Choroid plexus epithelial cell (primary cell): ENCODE measurements at regions not wholly inside any gene's neighbourhood (a gene's known extent, or its start where the extent isn't known, plus 50 kb on each side); places are given as distances from the start of the nearest gene placed in this dataset.
"Not testable (repeated sequence)": the region's sequence is repeated elsewhere in the genome, so short reads cannot be mapped to it uniquely, and the experiment has no call there.

Source experiments
- DNase-seq: peaks from one replicate; pipeline ENCODE4 v3.0.0-alpha.2; 2010; ENCODE audit warnings: low read depth
- H3K4me3 ChIP-seq: 2 replicates; pipeline ENCODE4 v1.5.1; 2011; ENCODE audit warnings: low read depth, mild to moderate bottlenecking, control low read depth, low read length, moderate library complexity
- CTCF ChIP-seq: conservative IDR thresholded peaks from 2 replicates; pipeline ENCODE4 v1.5.1; 2011; ENCODE audit warnings: low read depth, mild to moderate bottlenecking, control low read depth, inconsistent platforms, low read length, moderate library complexity

DNA sequence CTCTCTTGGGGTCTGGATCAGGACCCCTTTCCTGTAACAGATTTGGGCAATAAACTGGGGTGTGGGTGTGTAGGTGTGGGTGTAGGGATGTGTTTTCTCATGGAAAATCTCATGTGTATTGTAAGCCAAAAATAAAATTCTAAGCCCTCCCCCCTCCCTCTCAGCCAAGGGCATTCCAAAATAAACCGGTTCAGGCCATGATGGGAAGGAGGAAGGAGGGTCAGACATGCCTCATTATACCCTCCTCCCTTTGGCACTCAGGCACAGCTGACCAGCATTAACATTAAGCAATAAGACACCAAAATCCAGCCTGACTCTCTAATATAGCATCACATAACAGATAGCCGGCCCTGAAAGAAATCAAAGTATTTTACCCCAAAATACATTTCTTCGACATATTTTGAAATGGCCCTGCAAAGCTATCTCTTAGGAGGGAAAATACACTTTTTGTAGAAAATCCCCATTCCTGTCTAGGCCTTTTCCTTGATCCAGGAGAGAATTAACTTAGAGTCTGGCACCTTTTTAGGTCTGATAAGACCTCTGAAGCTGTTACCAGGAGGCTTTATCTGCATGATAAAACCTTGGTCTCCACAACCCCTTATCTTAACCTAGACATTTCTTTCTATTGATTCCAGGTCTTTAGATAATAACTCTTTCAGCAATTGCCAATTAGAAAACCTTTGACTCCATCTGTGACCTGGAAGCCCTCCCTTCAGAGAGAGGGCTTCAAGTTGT, 128.7 kb upstream of the COL5A2 start:
- H3K4me3 ChIP-seq: no peak overlapping the region
- TF ChIP-seq CTCF: no peak
- DNase-seq: no peak

GRCh38 chr2:189309331-189309730, 129.8 kb upstream of the COL5A2 start:
- TF ChIP-seq CTCF: no peak
- no peak for DNase-seq

GRCh38 chr2:189312211-189312610, 129.1 kb upstream of the WDR75 start:
- TF ChIP-seq CTCF: no peak
- no peak for DNase-seq
- no peak overlapping the region for H3K4me3 ChIP-seq

More at GRCh38 chr2:189309331-189309730, 129.8 kb upstream of the COL5A2 start:
- H3K4me3 ChIP-seq: no peak overlapping the region

DNA sequence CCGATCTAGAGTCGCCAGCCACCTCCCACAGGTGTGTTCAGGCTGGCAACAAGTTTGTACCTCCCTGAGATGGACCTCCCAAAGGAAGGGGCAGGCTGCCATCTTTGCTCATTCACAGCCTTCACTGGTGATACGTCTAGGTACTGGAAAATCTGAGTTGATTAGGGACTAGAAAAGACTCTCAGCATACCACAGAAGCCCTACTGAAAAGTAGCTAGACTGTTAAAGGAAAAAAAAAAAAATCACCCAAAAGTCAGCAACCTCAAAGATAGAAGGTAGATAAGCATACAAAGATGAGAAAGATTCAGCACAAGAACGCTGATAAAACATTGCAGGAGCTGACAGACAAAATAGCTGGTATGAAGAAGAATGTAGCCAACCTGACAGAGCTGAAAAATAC, 128.6 kb upstream of the WDR75 start:
- H3K4me3 ChIP-seq: no peak overlapping the region
- no peak for TF ChIP-seq CTCF
- no peak for DNase-seq

DNA sequence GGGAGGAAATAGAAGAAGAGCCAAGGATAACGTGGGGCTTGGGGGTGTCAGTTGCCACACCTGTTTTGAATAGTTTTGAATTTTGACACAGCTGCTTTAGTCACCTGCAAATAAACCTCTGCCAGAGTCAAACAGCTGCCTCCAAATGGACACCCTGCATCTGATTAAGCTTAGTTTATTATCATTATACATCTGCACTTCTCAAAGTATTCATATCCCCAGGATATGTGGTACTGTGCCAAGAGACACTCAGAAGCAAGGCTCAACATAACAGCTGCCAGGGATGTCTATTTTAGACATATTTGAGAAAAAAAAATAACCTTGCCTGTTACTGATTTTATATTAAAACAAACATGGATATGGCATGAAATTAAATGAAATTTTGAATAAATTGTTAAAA, 122.5 kb upstream of the WDR75 start:
- no peak overlapping the region for H3K4me3 ChIP-seq
- no peak for TF ChIP-seq CTCF

DNA sequence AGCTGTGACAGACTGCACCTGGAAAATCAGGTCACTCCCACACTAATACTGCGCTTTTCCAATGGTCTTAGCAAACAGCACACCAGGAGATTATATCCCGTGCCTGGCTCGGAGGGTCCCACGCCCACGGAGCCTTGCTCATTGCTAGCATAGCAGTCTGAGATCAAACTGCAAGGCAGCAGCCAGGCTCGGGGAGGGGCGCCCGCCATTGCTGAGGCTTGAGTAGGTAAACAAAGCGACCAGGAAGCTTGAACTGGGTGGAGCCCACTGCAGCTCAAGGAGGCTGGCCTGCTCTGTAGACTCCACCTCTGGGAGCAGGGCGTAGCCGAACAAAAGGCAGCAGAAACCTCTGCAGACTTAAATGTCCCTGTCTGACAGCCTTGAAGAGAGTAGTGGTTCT, 121.8 kb upstream of the WDR75 start:
- H3K4me3 ChIP-seq, DNase-seq: not testable (repeated sequence)

More for the DNA sequence above, 122.5 kb upstream of the WDR75 start:
- peak; percentile 42 for DNase-seq

GRCh38 chr2:189327879-189328847, 113.1 kb upstream of the WDR75 start:
- no peak overlapping the region for H3K4me3 ChIP-seq
- no peak for TF ChIP-seq CTCF
- DNase-seq: peak; percentile 37
